NCI-H2107 treated with DMSO at 0.1 percent for 48 hours (cell line): ENCODE measurements at regions not wholly inside any gene's neighbourhood (a gene's known extent, or its start where the extent isn't known, plus 50 kb on each side); places are given as distances from the start of the nearest gene placed in this dataset.
"Not testable (repeated sequence)": the region's sequence is repeated elsewhere in the genome, so short reads cannot be mapped to it uniquely, and the experiment has no call there.

ENCODE experiments used
- DNase-seq: peaks from one replicate; lab custom pipeline; 2025; ENCODE audit not compliant: unreplicated experiment; lab: John Stamatoyannopoulos, UW

- no peak for DNase-seq
These were observed 245.8 kb downstream of the FRK start for GRCh38 chr6:115814907-115815306.

- DNase-seq, result no peak
These were observed 249.2 kb downstream of the FRK start for GRCh38 chr6:115811541-115811940.

- no peak for DNase-seq
These were observed 262.5 kb downstream of the FRK start for GRCh38 chr6:115798229-115798628.

DNA sequence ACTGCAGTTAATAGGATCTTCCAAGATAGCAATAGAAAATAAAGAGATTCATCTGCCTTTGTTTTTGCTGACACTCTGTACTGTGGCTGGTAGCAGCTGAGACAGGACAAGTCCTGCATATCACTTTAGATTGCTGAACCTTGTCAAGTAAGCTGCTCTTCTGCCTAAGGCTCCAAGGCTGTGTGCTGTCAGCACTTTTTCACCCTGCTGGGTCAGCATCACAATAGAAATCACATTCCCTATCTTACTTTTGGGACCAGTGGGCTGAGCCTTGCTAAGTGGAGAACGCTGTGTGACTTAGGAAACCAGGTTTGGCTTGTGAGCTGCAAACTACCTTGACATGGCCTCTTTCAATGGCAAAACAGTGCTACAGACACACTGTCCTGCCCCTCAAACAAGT, 263.9 kb downstream of the FRK start:
- DNase-seq, result no peak

GRCh38 chr6:115796061-115796460, 264.6 kb downstream of the FRK start:
- no peak for DNase-seq

DNA sequence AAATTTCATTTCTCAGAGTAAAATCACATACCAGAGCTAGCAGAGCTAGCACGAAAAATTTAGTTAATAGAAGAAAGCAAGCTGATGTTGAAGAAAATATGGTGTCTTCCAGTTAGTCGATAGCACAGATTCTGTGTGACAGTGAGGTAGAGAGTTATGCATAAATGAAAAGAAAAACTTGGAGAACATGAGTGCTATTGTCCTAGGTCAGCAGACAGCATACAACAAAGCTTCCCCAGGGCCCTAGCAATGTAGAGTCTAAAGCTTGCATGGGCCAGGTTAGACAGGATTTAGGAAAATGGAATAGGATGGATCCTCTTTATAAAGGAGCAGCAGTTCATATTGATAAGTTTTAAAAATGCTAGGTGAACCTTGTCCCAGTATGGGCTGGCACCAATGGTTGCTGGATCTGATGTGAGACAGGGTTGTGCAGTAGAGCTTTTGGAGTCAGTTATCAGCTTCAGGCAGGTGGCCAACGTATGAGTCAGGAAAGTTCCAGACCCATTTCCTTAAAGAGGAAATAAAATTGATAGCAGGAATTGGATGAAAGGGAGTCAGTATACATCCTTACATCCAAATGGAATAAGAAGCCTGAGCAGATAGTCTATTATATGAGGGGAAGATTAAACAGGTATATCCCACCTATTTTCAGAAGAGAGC, 277.2 kb downstream of the FRK start:
- DNase-seq, result no peak

DNA sequence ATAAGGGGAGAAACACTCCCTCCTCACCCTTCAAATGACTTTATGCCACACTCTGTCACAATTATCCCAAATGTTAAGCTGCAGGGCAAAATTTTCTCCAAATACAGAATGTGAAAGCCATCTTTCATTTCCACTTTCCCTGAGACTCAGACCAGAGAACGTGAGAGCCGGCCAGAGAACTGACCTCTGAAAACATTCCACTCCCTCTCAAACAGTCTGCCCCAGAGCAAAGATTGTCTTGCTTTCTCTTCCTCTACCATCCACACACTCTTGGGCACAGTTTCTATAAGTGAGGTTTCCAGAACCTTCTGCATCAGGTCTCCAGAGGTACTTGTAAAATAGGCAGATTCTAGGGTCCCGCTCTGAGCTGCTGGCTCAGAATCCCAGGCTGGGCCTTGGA, 278.1 kb downstream of the FRK start:
- no peak for DNase-seq

DNA sequence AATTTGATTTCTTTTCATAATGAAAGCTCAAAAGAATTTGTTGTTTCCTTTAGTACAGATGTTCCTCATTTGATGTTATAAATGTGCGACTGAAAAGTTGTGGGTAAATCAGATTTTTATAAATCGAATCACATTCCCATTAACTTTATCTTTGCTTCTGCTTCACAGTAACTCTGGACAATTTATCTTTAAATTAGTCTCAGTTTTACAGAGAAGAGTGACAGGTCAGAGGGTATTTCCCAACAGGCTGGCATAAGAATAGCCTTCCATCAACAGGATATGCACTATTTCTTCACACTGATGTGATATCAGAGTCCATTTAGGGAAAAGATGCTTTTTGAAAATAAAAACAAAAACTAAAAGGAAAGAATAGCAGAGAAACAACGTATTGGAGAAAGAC, 286.9 kb downstream of the FRK start:
- no peak for DNase-seq

DNA sequence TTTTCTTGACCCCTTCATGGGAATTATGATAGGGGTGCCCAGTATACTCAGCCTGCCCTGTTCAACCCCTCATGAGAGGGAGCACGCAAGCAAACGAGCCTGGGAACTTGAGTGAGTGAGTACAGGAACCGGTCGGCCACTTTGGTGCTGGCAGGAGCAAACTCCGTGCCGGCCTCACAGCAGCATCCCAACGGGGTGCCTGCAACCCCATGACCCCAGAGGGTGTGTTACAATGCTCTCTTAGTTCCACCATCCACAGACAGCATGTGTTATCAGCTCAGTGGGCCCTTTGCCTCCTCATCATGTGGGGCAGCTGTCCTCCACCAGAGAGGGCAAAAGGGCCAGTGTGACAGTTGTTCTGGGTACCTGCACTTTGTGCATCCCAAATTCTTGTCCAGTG, 289.8 kb downstream of the FRK start:
- no peak for DNase-seq

- DNase-seq, result no peak
These were observed 292.2 kb downstream of the FRK start for GRCh38 chr6:115768500-115768899.

- no peak for DNase-seq
These were observed 292.8 kb downstream of the FRK start for GRCh38 chr6:115767931-115768330.

DNA sequence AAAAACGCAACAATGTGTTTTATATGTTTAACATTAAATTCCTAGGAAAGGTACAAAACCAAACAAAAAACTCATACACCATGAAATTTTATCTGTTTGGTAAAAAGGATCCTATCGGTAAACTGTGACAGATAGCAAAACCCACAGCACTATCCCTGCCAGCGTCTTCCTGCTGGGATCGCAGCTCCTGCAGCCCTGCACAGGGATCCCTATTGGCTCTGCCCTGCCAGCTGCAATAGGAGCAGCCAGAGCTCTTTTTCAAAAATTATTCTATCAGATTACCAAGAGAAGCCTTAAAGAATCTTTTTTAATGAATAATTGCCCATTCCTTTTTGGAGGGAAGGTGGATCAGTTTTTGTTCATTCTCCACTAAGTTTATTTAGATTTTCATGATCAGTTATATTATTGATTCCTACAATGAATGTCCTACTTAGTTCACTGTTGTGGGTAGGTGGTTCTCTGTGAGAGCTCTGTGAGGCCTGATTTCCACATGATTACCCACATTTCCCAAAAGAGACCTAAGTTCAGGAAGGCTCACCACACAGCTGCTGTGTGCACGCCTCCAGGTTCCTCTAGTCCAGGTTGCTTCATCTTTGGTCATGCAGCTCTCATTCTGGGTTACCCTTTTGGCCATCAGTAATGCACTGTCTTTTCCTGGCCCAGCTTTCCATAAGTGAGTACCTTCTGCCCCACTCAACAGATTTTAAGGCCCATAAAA, 293.8 kb downstream of the FRK start:
- no peak for DNase-seq

DNA sequence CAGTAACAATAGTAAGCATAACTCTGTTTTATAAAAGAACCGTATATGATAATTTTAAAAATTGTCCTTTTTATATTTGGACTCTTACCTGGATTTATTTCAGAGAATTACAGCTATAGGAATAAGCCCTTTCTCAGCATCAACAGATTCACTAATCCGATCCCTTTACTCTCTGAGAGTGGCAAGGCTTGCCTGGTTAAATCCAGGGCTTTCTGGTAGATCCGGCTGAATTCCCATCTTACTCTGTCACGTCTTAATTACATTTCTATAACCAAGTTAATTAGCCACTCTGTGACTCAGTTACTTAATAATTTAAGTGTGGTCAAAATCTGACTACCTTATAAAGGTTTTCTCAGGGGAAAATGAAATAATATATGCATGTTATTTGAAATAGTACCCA, 294.7 kb downstream of the FRK start:
- DNase-seq, result no peak

- no peak for DNase-seq
These were observed 301.6 kb downstream of the FRK start for GRCh38 chr6:115759051-115759450.

DNA sequence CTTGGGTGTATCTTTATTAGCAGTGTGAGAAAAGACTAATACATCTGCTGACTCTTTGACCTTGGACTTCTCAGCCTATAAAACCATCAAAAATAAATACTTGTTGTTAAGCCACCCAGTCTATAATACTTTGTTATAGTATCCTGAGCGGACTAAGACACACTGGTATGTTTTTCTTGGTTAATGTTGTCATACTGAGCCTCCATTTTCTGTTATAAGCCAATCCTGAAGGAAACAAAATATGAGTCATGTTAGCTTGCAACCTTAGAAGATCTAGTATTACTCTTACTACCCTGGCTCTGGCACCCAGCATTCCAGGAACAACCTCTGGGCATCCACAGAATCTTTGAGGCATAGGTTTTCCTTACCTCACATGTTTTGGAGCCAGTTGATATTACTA, 307.2 kb downstream of the FRK start:
- DNase-seq, result no peak

GRCh38 chr6:115750946-115751345, 309.7 kb downstream of the FRK start:
- no peak for DNase-seq

DNA sequence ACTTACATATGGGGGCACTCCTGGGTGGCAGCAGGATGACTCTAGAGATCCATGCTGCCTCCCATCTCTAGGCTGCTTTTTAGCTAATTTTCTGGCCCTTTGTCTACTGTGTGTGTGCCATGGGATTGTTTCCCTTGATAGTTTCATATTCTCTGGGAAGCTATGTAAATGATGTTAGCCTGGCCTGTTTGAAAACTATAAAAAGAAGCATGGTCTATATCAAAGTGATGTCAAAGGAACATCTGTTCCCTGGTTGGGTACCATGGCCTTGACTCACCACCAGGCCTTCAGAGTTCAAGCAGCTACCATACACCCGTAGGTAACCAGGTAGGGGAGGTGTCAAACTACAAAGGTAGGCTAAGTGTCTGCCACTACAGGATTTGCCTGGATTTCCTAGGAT, 310.4 kb downstream of the FRK start:
- DNase-seq, result no peak

- DNase-seq, result no peak
These were observed 313.0 kb downstream of the FRK start for GRCh38 chr6:115747719-115748118.

GRCh38 chr6:115746583-115746982, 314.1 kb downstream of the FRK start:
- not testable (repeated sequence) for DNase-seq

- no peak for DNase-seq
These were observed 319.8 kb downstream of the FRK start for GRCh38 chr6:115740907-115741306.

DNA sequence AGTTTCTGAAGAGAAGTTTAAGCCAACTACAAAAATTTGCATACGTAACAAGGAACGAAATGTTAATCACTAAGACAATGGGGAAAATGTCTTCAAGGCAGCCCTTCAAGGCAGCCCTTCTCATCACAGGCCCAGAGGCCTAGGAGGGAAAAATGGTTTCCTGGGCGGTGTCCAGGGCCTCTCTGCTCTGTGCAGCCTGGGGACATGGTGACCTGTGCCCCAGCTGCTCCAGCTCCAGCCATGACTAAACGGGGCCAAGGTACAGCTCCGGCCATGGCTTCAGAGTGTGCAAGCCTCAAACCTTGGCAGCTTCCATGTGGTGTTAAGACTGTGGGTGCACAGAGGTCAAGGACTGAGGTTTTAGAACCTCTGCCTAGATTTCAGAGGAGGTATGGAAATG, 325.1 kb downstream of the FRK start:
- DNase-seq, result no peak

DNA sequence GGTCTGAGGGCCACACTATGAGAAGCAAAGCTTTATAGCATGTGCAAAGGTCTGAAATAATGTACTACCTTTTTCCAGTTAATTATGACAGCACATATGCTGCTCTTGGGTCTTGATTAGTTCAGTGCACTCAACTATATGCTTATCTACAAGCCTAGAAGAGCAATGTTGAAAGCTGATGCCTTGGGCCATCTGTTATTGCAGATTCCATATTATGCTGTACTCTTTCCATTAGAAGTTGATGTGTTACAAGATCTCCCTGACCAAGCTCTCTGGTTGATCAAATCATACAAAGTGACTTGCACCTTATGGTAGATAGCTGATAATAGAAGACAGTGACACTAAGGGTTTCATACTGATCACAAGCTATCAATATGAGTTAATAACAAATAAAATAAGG, 327.3 kb downstream of the FRK start:
- no peak for DNase-seq

DNA sequence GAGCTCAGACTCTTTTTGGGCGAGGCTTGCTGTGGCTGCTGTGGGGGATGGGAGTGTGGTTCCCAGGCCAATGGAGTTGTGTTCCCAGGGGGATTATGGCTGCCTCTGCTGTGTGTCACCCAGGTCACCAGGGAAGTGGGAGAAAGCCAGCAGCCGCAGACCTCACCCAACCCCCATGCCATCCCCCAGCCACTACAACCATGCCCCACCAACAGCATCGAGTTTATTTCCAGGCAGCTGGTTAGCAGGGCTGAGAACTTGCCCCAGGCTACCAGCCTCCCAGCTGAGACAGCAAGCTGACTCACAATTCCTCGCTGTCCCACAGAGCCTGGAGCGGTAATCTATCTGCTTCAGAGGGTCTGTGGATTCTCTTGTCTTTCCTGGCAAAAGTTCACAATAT, 331.7 kb downstream of the FRK start:
- DNase-seq, result no peak
